Lower lobe of right lung (tissue), 2 donors: ENCODE measurements at regions not wholly inside any gene's neighbourhood (a gene's known extent, or its start where the extent isn't known, plus 50 kb on each side); places are given as distances from the start of the nearest gene placed in this dataset.
A peak's percentile ranks its signal among the peaks of the same experiment; 100 is the strongest.

ENCODE experiments used
- ATAC-seq, 2 donors: fragments of 200-7000 bp; cut with Tn5 transposase; one replicate each; pipeline ENCODE4 v1.9.1; 2020 to 2022; ENCODE audit warnings: mild to moderate bottlenecking in 2 of 2, moderate library complexity in 2 of 2
- DNase-seq: peaks from one replicate; pipeline ENCODE4 v3.0.0-alpha.2; 2020
- H3K27ac ChIP-seq: fragments of 200-600 bp; one replicate; pipeline ENCODE4 v1.8.0; 2022
- H3K27me3 ChIP-seq: fragments of 200-600 bp; one replicate; pipeline ENCODE4 v1.8.0; 2022; ENCODE audit warnings: low read depth
- H3K36me3 ChIP-seq: fragments of 200-600 bp; one replicate; pipeline ENCODE4 v1.8.0; 2022; ENCODE audit warnings: mild to moderate bottlenecking
- H3K4me1 ChIP-seq: fragments of 200-600 bp; one replicate; pipeline ENCODE4 v1.8.0; 2022
- H3K4me3 ChIP-seq: fragments of 200-600 bp; one replicate; pipeline ENCODE4 v1.8.0; 2022; ENCODE audit warnings: mild to moderate bottlenecking
- H3K9me3 ChIP-seq: fragments of 200-600 bp; one replicate; pipeline ENCODE4 v1.8.0; 2022
- CTCF ChIP-seq: fragments of 200-600 bp; IDR thresholded peaks from one replicate; pipeline ENCODE4 v1.8.0; 2022; ENCODE audit warnings: antibody characterized with exemption, mild to moderate bottlenecking
- intact Hi-C: fragments of 100-400 bp; cut with DNase I; formaldehyde crosslinking; loops from one replicate; pipeline ENCODE4 v1.11.0; 2022
- donor health status: DM: no; HTN: yes; CAD: no; lungs with severe emphysema.

DNA sequence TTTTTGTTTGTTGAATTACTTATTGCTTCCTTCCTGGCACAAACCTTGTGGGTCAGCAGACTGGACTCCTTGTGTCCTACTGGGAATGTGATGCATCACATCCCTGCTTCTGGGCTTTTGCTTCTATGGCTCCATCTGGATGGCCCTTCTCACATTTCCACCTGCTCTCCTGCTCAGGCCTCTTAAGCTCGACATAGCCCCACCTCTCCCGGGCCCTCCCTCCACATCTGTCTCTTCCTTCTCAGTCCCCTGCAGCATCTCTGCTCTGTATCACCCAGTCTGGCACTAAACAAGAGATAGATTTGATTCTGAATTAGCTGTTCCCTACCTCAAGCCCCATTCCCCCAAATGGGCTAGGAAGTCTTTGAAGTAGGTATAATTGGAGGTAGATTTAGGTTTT is 356.8 kb downstream of the DHX35 start:
- no peak for TF ChIP-seq CTCF
- H3K36me3 ChIP-seq: no peaks in the 10 kb centered on the region
- no peaks in the 10 kb centered on the region for H3K4me1 ChIP-seq
- no peak overlapping the region for H3K27ac ChIP-seq
- no peak overlapping the region for H3K4me3 ChIP-seq
- H3K9me3 ChIP-seq: no peaks in the 10 kb centered on the region
- ATAC-seq: no peak
- no peak for DNase-seq
- H3K27me3 ChIP-seq: no peaks in the 10 kb centered on the region
- intact Hi-C loops: no loop called here

DNA sequence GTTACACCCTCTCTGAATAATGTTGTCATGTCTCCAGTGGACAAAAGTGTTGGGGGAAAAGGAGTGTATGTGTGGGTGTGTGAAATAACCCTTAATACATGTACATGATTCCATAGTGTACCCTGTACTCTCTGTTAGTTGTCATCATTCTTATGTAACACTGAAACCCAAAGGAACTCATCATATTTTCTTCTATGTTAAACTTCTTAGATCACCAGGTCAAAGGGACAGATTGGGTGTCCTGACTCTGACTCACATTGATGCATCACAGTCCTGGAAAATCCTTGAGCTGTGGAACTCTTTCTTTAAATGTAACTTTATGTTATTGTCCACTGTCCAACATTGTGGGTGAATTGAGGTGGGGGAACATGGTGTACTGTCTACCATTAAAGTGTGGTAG is 350.5 kb downstream of the DHX35 start:
- intact Hi-C loops: no loop called here
- Histone ChIP-seq H3K4me1 (no peaks in the 10 kb centered on the region), H3K9me3 (peaks cover 5% of the 10 kb centered on the region), H3K4me3 (no peak overlapping the region), H3K27me3 (no peaks in the 10 kb centered on the region), H3K36me3 (no peaks in the 10 kb centered on the region), H3K27ac (no peak overlapping the region)
- no peak for TF ChIP-seq CTCF
- ATAC-seq (no peak), DNase-seq (no peak)

GRCh38 chr20:39311851-39312506 is 349.8 kb downstream of the DHX35 start:
- Histone ChIP-seq H3K4me1 (no peaks in the 10 kb centered on the region), H3K4me3 (no peak overlapping the region), H3K9me3 (peaks cover 5% of the 10 kb centered on the region), H3K36me3 (no peaks in the 10 kb centered on the region), H3K27me3 (no peaks in the 10 kb centered on the region), H3K27ac (no peak overlapping the region)
- DNase-seq: no peak
- no peak for TF ChIP-seq CTCF
- ATAC-seq: peak in 1 of 2 donors; percentile 23
- intact Hi-C loops: no loop called here

- Histone ChIP-seq H3K4me1 (no peaks in the 10 kb centered on the region), H3K36me3 (no peaks in the 10 kb centered on the region), H3K27ac (no peak overlapping the region), H3K9me3 (peaks cover 5% of the 10 kb centered on the region), H3K27me3 (no peaks in the 10 kb centered on the region), H3K4me3 (no peak overlapping the region)
- TF ChIP-seq CTCF: no peak
- DNase-seq: no peak
- intact Hi-C loops: no loop called here
- ATAC-seq: peak in 1 of 2 donors; percentile 47
Measured at GRCh38 chr20:39310363-39310995, 348.3 kb downstream of the DHX35 start.

DNA sequence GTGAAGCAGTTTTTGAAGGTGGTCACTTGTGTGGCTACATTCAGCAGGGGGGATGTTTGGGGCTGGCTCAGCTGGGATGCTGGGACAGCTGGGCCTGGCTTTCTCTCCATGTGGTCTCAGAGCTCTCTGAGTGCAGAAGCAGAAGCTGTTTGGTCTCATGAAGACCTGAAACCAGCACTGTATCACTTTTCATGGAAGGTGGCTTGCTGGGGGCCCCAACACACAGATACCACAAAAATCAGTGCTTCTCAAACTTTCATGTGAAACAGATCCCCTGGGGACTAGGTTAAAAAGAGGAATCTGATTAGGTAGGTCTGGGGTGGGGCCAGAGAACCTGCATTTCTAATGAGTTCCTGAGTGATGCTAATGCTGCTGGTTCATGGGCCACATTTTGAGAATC is 347.3 kb downstream of the DHX35 start:
- Histone ChIP-seq H3K9me3 (peaks cover 5% of the 10 kb centered on the region), H3K27ac (no peak overlapping the region), H3K36me3 (no peaks in the 10 kb centered on the region), H3K4me3 (no peak overlapping the region), H3K27me3 (no peaks in the 10 kb centered on the region), H3K4me1 (no peaks in the 10 kb centered on the region)
- ATAC-seq: no peak
- DNase-seq: no peak
- intact Hi-C loops: no loop called here
- no peak for TF ChIP-seq CTCF
